ENCODE measurements at regions not wholly inside any gene's neighbourhood (a gene's known extent, or its start where the extent isn't known, plus 50 kb on each side); places are given as distances from the start of the nearest gene placed in this dataset.

DNA sequence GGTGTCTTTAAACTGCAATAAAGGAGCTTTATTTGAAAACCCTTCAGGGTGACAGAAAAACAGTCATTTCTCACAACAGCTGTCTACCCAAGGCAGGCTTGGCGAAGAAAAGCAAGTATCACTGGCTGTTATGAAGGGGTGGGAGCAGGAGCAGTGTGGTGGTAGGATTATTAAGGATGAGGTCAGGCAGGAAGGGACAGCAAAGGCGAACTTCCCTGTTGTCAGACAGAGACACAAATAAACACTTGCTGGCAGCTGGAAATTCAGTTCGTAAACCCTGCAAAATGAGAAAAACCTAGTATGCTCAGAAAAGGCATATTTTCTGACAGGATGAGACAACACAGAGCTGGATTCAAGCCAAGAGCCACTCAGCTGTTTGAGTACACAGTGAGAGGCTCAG, 416.3 kb upstream of the CDH5 start:
- TF ChIP-seq POLR2AphosphoS5 (IDR thresholded peaks at IDR 0.05; ENCODE audit: borderline replicate concordance, low read depth, low read length) (no peak), EZH2 (IDR thresholded peaks at IDR 0.05) (no peak), FOXP2 (optimal IDR thresholded peaks at IDR 0.05; ENCODE audit: control extremely low read depth, extremely low read length, insufficient read depth) (no peak)
